GM12878 (cell line): ENCODE measurements at regions not wholly inside any gene's neighbourhood (a gene's known extent, or its start where the extent isn't known, plus 50 kb on each side); places are given as distances from the start of the nearest gene placed in this dataset.
A peak's percentile ranks its signal among the peaks of the same experiment; 100 is the strongest.

Experiments used
- ATAC-seq: fragments of 200-7000 bp; cut with Tn5 transposase; 3 replicates; pipeline ENCODE4 v1.9.1; 2020; ENCODE audit warnings: mild to moderate bottlenecking, moderate library complexity
- BruUV-seq: library from RNA; stranded (reverse); fragments of 400-500 nt; replicated peaks from 2 replicates; lab custom pipeline; 2021; lab: Mats Ljungman, UMichigan
- CTCF ChIA-PET: fragments of 300-600 bp; sonication (Branson Sonifier 250); formaldehyde crosslinking; extraction: SDS; loops from one replicate; lab custom pipeline; 2021; ENCODE audit warnings: inconsistent platforms; lab: Yijun Ruan, JAX
- POLR2A ChIA-PET: fragments of 350-600 bp; formaldehyde crosslinking; extraction: SDS; loops from one replicate; lab custom pipeline; 2021; ENCODE audit warnings: inconsistent platforms; lab: Charles Lee
- RAD21 ChIA-PET: fragments of 300-600 bp; sonication (Branson Sonifier 250); formaldehyde crosslinking; loops from one replicate; lab custom pipeline; 2023; ENCODE audit warnings: antibody characterized with exemption; ENCODE audit not compliant: unreplicated experiment; lab: Charles Lee
- SMC1A ChIA-PET: fragments of 300-600 bp; sonication (Branson Sonifier 250); formaldehyde crosslinking; loops from one replicate; lab custom pipeline; 2023; ENCODE audit not compliant: unreplicated experiment, uncharacterized antibody; lab: Charles Lee
- DNase-seq: peaks from one replicate; pipeline ENCODE4 v3.0.0-alpha.2; 2011; ENCODE audit warnings: low read depth, low spot score
- FAIRE-seq: peaks from 3 replicates; lab custom pipeline; 2011; peaks lifted over from hg19 to GRCh38; lab: Jason Lieb, UNC
- H2AFZ ChIP-seq: 2 replicates; pipeline ENCODE4 v1.6.0; 2011; ENCODE audit warnings: low read depth, low read length, control low read depth; ENCODE audit not compliant: control insufficient read depth
- H3K27ac ChIP-seq: 2 replicates; pipeline ENCODE4 v1.5.1; 2011; ENCODE audit warnings: control low read depth; ENCODE audit not compliant: control insufficient read depth, insufficient read depth
- H3K27me3 ChIP-seq, 2 experiments: replicated peaks in 1 of 2; 2 replicates each; pipeline versions ENCODE4 v1.6.0 to v1.6.1; 2011; ENCODE audit warnings: low read length in 1 of 2; ENCODE audit not compliant: control insufficient read depth in 2 of 2, insufficient read depth in 2 of 2
- H3K36me3 ChIP-seq, 2 experiments: 2 replicates each; pipeline ENCODE4 v1.5.1; 2011; ENCODE audit warnings: low read length in 1 of 2; ENCODE audit not compliant: control insufficient read depth in 2 of 2, insufficient read depth in 2 of 2
- H3K4me1 ChIP-seq: 2 replicates; pipeline ENCODE4 v1.6.1; 2011; ENCODE audit warnings: mild to moderate bottlenecking, low read length, moderate library complexity, mixed read lengths; ENCODE audit not compliant: control insufficient read depth, insufficient read depth
- H3K4me2 ChIP-seq: 2 replicates; pipeline ENCODE4 v1.6.0; 2011; ENCODE audit warnings: control low read depth; ENCODE audit not compliant: control insufficient read depth, insufficient read depth
- H3K4me3 ChIP-seq: fragments of 200-600 bp; sonication (generic); 2 replicates; pipeline ENCODE4 v1.5.1; 2016
- H3K79me2 ChIP-seq: 2 replicates; pipeline ENCODE4 v1.6.0; 2011; ENCODE audit warnings: low read length; ENCODE audit not compliant: control insufficient read depth, insufficient read depth
- H3K9ac ChIP-seq: 2 replicates; pipeline ENCODE4 v1.8.0; 2011; ENCODE audit warnings: low read length, control low read depth, mixed read lengths; ENCODE audit not compliant: control insufficient read depth, insufficient read depth
- H3K9me3 ChIP-seq: replicated peaks from 3 replicates; pipeline ENCODE4 v1.5.1; 2011; ENCODE audit warnings: mild to moderate bottlenecking, low read length; ENCODE audit not compliant: control insufficient read depth, insufficient read depth
- H4K20me1 ChIP-seq: 2 replicates; pipeline ENCODE4 v1.6.0; 2011; ENCODE audit not compliant: control insufficient read depth, insufficient read depth
- BACH1 ChIP-seq: fragments of 450-650 bp; IDR thresholded peaks from 2 replicates; pipeline ENCODE4 v1.6.1; 2017; ENCODE audit warnings: mild to moderate bottlenecking, borderline replicate concordance
- CEBPB ChIP-seq, 2 experiments: fragments of 150-350 bp in 1 of 2; IDR thresholded peaks; 2 replicates each; pipeline ENCODE4 v1.6.1; 2012 to 2014; ENCODE audit warnings: low read depth in 2 of 2, low read length in 2 of 2, borderline replicate concordance in 1 of 2, inconsistent platforms in 1 of 2
- CREM ChIP-seq: IDR thresholded peaks from 2 replicates; pipeline ENCODE4 v1.6.1; 2014; ENCODE audit warnings: antibody characterized with exemption, low read depth
- ESRRA ChIP-seq: IDR thresholded peaks from 2 replicates; pipeline ENCODE4 v1.6.1; 2012; ENCODE audit warnings: mild to moderate bottlenecking, low read length, improper control_type of control experiment
- RBBP5 ChIP-seq: fragments of 200-600 bp; sonication (generic); conservative IDR thresholded peaks from 2 replicates; pipeline ENCODE4 v1.6.1; 2016
- SIX5 ChIP-seq: IDR thresholded peaks from 2 replicates; pipeline ENCODE4 v1.6.1; 2011; ENCODE audit warnings: mild to moderate bottlenecking, low read depth, low read length, moderate library complexity; ENCODE audit not compliant: severe bottlenecking
- SKIL ChIP-seq: fragments of 450-650 bp; IDR thresholded peaks from 2 replicates; pipeline ENCODE4 v1.6.1; 2017; ENCODE audit warnings: mild to moderate bottlenecking, low read depth, inconsistent platforms; ENCODE audit not compliant: poor library complexity, severe bottlenecking
- SMARCA5 ChIP-seq: fragments of 450-650 bp; IDR thresholded peaks from 2 replicates; pipeline ENCODE4 v1.6.1; 2017; ENCODE audit warnings: mild to moderate bottlenecking
- SMC3 ChIP-seq: IDR thresholded peaks from 2 replicates; pipeline ENCODE4 v1.6.1; 2011; ENCODE audit warnings: low read length, improper control_type of control experiment, borderline replicate concordance
- SPI1 ChIP-seq: IDR thresholded peaks from 2 replicates; pipeline ENCODE4 v1.6.1; 2011; ENCODE audit warnings: low read depth, mild to moderate bottlenecking, low read length, moderate library complexity, borderline replicate concordance; ENCODE audit not compliant: insufficient read depth
- ZNF207 ChIP-seq: fragments of 450-650 bp; IDR thresholded peaks from 2 replicates; pipeline ENCODE4 v1.6.1; 2014; ENCODE audit warnings: antibody characterized with exemption, mild to moderate bottlenecking, borderline replicate concordance
- ZZZ3 ChIP-seq: IDR thresholded peaks from 2 replicates; pipeline ENCODE4 v1.6.1; 2011; ENCODE audit warnings: low read depth; ENCODE audit not compliant: control insufficient read depth, insufficient read length
- WGBS: methylation state at CpG from one replicate; pipeline ENCODE4 v1.1.6; 2016; ENCODE audit warnings: low lambda C conversion rate; ENCODE audit not compliant: insufficient replicate concordance, insufficient coverage; ENCODE audit errors: missing lambda C conversion rate; 5-methylcytosine and 5-hydroxymethylcytosine counted together
- in situ Hi-C: fragments of 300-500 bp; cut with MboI; formaldehyde crosslinking; loops from 9 replicates; pipeline ENCODE4 v1.14.3; 2018; ENCODE audit warnings: mixed read lengths
- intact Hi-C: fragments of 100-400 bp; cut with micrococcal nuclease; formaldehyde crosslinking; loops from one replicate; pipeline ENCODE4 v1.14.2; 2022; ENCODE audit not compliant: unreplicated experiment
- TF ChIP-seq, protein P1 (sequence below): IDR thresholded peaks from 2 replicates; pipeline ENCODE4 v1.6.1; 2012; ENCODE audit warnings: low read depth, low read length, improper control_type of control experiment
- TF ChIP-seq, protein P2 (sequence below): fragments of 150-350 bp; IDR thresholded peaks from 2 replicates; pipeline ENCODE4 v1.6.1; 2014; ENCODE audit warnings: mild to moderate bottlenecking, low read depth, low read length
- TF ChIP-seq, protein P3 (sequence below): IDR thresholded peaks from 2 replicates; pipeline ENCODE4 v1.6.1; 2011; ENCODE audit warnings: mild to moderate bottlenecking, low read depth, low read length, moderate library complexity; ENCODE audit not compliant: insufficient replicate concordance

- intact Hi-C loops (no loop called here), in situ Hi-C loops (no loop called here)
- ATAC-seq (no peak; the same call in 2 of the 3 replicates), FAIRE-seq (no peak), DNase-seq (no peak)
- Histone ChIP-seq H3K27me3 (no peaks in the 10 kb centered on the region), H3K4me1 (peaks cover 26% of the 10 kb centered on the region), H3K4me3 (no peak overlapping the region), H3K9me3 (no peaks in the 10 kb centered on the region; the same call in 2 of the 3 replicates), H3K4me2 (peak overlapping the region; percentile 49; the same call in 1 of the 2 replicates), H3K27ac (peak overlapping the region; percentile 70), H2AFZ (0 out of 2 replicates have a peak overlapping the region, but pooled peaks have one; percentile 30), H3K36me3 (no peaks in the 10 kb centered on the region), H3K9ac (no peak overlapping the region), H4K20me1 (no peaks in the 10 kb centered on the region), H3K79me2 (no peaks in the 10 kb centered on the region)
- ChIA-PET RAD21 (interaction anchor here (0.8 to 3.9 kb wide), 15 partner anchors 19 to 653 kb away, joined by 3 to 22 read pairs (median 5); no protein-coding TSS in a partner anchor), POLR2A (interaction anchor here (0.5 to 1.8 kb wide), 5 partner anchors 21 to 261 kb away, joined by 3 to 6 read pairs (median 3); no protein-coding TSS in a partner anchor), CTCF (interaction anchor here (1.0 to 2.8 kb wide), 5 partner anchors 9 to 653 kb away, joined by 3 to 13 read pairs (median 5); no protein-coding TSS in a partner anchor), SMC1A (interaction anchor here (0.7 to 3.7 kb wide), 13 partner anchors 13 to 713 kb away, joined by 3 to 22 read pairs (median 7); no protein-coding TSS in a partner anchor)
- BruUV-seq: no TSS peak
- 25% methylated on average over 2 of the region's 2 CpGs for WGBS
- TF ChIP-seq, protein P1, sequence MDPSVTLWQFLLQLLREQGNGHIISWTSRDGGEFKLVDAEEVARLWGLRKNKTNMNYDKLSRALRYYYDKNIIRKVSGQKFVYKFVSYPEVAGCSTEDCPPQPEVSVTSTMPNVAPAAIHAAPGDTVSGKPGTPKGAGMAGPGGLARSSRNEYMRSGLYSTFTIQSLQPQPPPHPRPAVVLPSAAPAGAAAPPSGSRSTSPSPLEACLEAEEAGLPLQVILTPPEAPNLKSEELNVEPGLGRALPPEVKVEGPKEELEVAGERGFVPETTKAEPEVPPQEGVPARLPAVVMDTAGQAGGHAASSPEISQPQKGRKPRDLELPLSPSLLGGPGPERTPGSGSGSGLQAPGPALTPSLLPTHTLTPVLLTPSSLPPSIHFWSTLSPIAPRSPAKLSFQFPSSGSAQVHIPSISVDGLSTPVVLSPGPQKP: no peak
- TF ChIP-seq SMC3 (no peak), SKIL (no peak), ESRRA (no peak), SPI1 (no peak), SIX5 (no peak), RBBP5 (no peak), ZZZ3 (no peak), SMARCA5 (no peak), ZNF207 (no peak), CREM (no peak), CEBPB (IDR thresholded peaks at IDR 0.05; ENCODE audit: borderline replicate concordance in 1 of 2, low read depth in 2 of 2, low read length in 2 of 2) (no peak), BACH1 (no peak)
- TF ChIP-seq, protein P2, sequence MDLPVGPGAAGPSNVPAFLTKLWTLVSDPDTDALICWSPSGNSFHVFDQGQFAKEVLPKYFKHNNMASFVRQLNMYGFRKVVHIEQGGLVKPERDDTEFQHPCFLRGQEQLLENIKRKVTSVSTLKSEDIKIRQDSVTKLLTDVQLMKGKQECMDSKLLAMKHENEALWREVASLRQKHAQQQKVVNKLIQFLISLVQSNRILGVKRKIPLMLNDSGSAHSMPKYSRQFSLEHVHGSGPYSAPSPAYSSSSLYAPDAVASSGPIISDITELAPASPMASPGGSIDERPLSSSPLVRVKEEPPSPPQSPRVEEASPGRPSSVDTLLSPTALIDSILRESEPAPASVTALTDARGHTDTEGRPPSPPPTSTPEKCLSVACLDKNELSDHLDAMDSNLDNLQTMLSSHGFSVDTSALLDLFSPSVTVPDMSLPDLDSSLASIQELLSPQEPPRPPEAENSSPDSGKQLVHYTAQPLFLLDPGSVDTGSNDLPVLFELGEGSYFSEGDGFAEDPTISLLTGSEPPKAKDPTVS: no peak
- TF ChIP-seq, protein P3, sequence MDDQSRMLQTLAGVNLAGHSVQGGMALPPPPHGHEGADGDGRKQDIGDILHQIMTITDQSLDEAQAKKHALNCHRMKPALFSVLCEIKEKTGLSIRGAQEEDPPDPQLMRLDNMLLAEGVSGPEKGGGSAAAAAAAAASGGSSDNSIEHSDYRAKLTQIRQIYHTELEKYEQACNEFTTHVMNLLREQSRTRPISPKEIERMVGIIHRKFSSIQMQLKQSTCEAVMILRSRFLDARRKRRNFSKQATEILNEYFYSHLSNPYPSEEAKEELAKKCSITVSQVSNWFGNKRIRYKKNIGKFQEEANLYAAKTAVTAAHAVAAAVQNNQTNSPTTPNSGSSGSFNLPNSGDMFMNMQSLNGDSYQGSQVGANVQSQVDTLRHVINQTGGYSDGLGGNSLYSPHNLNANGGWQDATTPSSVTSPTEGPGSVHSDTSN: no peak
Observed at GRCh38 chr1:59046134-59046533, 250.8 kb upstream of the FGGY start.
